ENCODE measurements at regions not wholly inside any gene's neighbourhood (a gene's known extent, or its start where the extent isn't known, plus 50 kb on each side); places are given as distances from the start of the nearest gene placed in this dataset.

DNA sequence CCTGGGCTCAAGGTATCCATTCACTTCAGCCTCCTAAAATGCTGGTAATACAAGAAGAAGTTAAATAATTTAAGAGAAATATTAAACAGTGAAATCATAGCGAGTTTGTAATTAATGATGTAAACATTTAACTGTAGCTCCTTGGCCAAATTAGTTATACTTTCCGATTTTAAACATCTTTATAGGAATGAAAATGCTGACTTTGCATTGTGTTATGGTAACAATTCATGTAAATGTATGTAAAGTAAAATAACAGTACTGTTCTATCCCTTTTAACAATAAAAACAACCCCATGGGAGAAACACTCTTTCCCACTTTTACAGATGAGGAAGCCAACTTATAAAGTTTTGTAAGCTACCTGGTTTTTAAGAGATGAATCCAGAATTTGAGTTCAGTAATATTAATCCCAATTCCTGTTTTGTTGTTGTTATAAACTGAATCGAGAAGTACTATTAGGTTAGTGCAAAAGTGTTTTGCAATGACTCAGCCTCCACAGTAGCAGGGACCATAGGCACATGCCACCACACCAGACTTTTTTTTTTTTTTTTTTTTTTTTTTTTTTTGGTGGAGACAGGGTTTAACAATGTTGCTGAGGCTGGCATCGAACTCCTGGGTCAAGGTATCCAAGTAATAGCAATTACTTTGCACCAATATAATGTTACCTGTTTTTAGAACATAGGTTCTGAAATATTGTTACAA is 1360.4 kb downstream of the BRINP3 start:
- no peaks in the 10 kb centered on the region for H3K9me2 ChIP-seq (ENCODE audit: insufficient read depth)
- ATAC-seq (no peak), DNase-seq (ENCODE audit: low spot score) (no peak)
- H3F3A ChIP-seq (replicated peaks; ENCODE audit: low read depth), result no peaks in the 10 kb centered on the region
- H4K20me1 ChIP-seq (replicated peaks; ENCODE audit: insufficient read depth), result no peaks in the 10 kb centered on the region
- TF ChIP-seq, protein P1, sequence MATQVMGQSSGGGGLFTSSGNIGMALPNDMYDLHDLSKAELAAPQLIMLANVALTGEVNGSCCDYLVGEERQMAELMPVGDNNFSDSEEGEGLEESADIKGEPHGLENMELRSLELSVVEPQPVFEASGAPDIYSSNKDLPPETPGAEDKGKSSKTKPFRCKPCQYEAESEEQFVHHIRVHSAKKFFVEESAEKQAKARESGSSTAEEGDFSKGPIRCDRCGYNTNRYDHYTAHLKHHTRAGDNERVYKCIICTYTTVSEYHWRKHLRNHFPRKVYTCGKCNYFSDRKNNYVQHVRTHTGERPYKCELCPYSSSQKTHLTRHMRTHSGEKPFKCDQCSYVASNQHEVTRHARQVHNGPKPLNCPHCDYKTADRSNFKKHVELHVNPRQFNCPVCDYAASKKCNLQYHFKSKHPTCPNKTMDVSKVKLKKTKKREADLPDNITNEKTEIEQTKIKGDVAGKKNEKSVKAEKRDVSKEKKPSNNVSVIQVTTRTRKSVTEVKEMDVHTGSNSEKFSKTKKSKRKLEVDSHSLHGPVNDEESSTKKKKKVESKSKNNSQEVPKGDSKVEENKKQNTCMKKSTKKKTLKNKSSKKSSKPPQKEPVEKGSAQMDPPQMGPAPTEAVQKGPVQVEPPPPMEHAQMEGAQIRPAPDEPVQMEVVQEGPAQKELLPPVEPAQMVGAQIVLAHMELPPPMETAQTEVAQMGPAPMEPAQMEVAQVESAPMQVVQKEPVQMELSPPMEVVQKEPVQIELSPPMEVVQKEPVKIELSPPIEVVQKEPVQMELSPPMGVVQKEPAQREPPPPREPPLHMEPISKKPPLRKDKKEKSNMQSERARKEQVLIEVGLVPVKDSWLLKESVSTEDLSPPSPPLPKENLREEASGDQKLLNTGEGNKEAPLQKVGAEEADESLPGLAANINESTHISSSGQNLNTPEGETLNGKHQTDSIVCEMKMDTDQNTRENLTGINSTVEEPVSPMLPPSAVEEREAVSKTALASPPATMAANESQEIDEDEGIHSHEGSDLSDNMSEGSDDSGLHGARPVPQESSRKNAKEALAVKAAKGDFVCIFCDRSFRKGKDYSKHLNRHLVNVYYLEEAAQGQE (IDR thresholded peaks at IDR 0.05; ENCODE audit: unreplicated experiment), result no peak
- TF ChIP-seq STAT1 (IDR thresholded peaks at IDR 0.05; ENCODE audit: unreplicated experiment) (no peak), EZH2phosphoT487 (IDR thresholded peaks at IDR 0.05; ENCODE audit: unreplicated experiment) (no peak), NANOG (IDR thresholded peaks at IDR 0.05; ENCODE audit: borderline replicate concordance) (no peak)
- no peaks in the 10 kb centered on the region for H3K27me3 ChIP-seq (ENCODE audit: insufficient read depth)
- H3K36me3 ChIP-seq (ENCODE audit: insufficient read depth), result no peaks in the 10 kb centered on the region
- no peak overlapping the region for H3K4me2 ChIP-seq
- no peaks in the 10 kb centered on the region for H3K9me3 Mint-ChIP-seq
- H3K27me3 Mint-ChIP-seq (ENCODE audit: insufficient read depth, low read depth, poor library complexity), result no peaks in the 10 kb centered on the region
- H3K4me3 Mint-ChIP-seq, result no peak overlapping the region
- no peak overlapping the region; the same call in 1 of the 2 replicates for H3K27ac Mint-ChIP-seq
- H3K36me3 Mint-ChIP-seq (ENCODE audit: low read depth), result no peaks in the 10 kb centered on the region
- no peak overlapping the region for H3K27ac ChIP-seq (ENCODE audit: low read depth)
- no peaks in the 10 kb centered on the region for H3K4me1 Mint-ChIP-seq
- H2AFZ ChIP-seq, result peak overlapping the region; percentile 63
- no peak overlapping the region for H3K4me3 ChIP-seq
- H3K4me1 ChIP-seq (ENCODE audit: insufficient read depth), result no peaks in the 10 kb centered on the region
- H3K79me2 ChIP-seq (replicated peaks; ENCODE audit: insufficient read depth), result no peaks in the 10 kb centered on the region

DNA sequence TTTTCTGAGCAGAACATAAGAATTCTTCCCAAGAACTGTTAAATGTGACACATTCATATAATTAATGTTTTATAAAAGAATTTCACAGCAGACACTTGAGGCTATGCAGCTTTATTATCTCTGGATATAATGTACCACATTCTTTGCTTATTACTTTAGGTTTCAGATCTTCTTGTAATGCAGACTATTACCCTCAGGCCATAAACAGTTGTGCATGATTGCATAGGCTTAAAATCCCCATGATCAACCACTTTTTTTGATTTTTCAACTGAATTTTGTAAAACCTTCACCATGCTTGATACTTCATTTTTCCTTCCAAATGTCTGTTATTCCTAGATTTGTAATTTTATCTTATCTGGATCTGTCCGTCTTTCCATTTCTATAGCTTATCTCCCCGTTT is 1355.7 kb downstream of the BRINP3 start:
- DNase-seq (ENCODE audit: low spot score), result no peak
- H3K9me2 ChIP-seq (ENCODE audit: insufficient read depth), result no peaks in the 10 kb centered on the region
- TF ChIP-seq POLR2AphosphoS5 (IDR thresholded peaks at IDR 0.05; ENCODE audit: low read depth) (no peak), EZH2 (IDR thresholded peaks at IDR 0.05; ENCODE audit: low read depth, unreplicated experiment) (no peak), NANOG (IDR thresholded peaks at IDR 0.05; ENCODE audit: borderline replicate concordance) (no peak), CREB1 (CRISPR knock-in tag; IDR thresholded peaks at IDR 0.05; ENCODE audit: low read depth) (no peak), EZH2phosphoT487 (IDR thresholded peaks at IDR 0.05; ENCODE audit: unreplicated experiment) (no peak), ZNF114 (CRISPR knock-in tag; IDR thresholded peaks at IDR 0.05) (no peak), ZNF462 (CRISPR knock-in tag; IDR thresholded peaks at IDR 0.05) (no peak), ZNF331 (CRISPR knock-in tag; IDR thresholded peaks at IDR 0.05; ENCODE audit: low read depth) (no peak), STAT1 (IDR thresholded peaks at IDR 0.05; ENCODE audit: unreplicated experiment) (no peak)

More for the DNA sequence above, 1355.7 kb downstream of the BRINP3 start:
- Histone ChIP-seq H3K36me3 (ENCODE audit: insufficient read depth) (no peaks in the 10 kb centered on the region), H3K4me3 (no peak overlapping the region), H4K20me1 (replicated peaks; ENCODE audit: insufficient read depth) (no peaks in the 10 kb centered on the region), H3K4me1 (ENCODE audit: insufficient read depth) (no peaks in the 10 kb centered on the region), H3F3A (replicated peaks; ENCODE audit: low read depth) (no peaks in the 10 kb centered on the region), H3K4me2 (no peak overlapping the region), H3K79me2 (replicated peaks; ENCODE audit: insufficient read depth) (no peaks in the 10 kb centered on the region), H2AFZ (no peak overlapping the region), H3K27ac (ENCODE audit: low read depth) (no peak overlapping the region), H3K27me3 (ENCODE audit: insufficient read depth) (no peaks in the 10 kb centered on the region)
- no peak overlapping the region for H3K4me3 Mint-ChIP-seq
- no peaks in the 10 kb centered on the region for H3K4me1 Mint-ChIP-seq
- H3K27me3 Mint-ChIP-seq (ENCODE audit: insufficient read depth, low read depth, poor library complexity), result no peaks in the 10 kb centered on the region
- H3K27ac Mint-ChIP-seq, result no peak overlapping the region
- peaks cover 17% of the 10 kb centered on the region; the same call in 2 of the 3 replicates for H3K9me3 Mint-ChIP-seq
- ATAC-seq, result no peak
- peaks cover 5% of the 10 kb centered on the region; the same call in 1 of the 3 replicates for H3K36me3 Mint-ChIP-seq (ENCODE audit: low read depth)

Measured in GM23338 (cell line).